GM13976 (cell line): ENCODE measurements at regions not wholly inside any gene's neighbourhood (a gene's known extent, or its start where the extent isn't known, plus 50 kb on each side); places are given as distances from the start of the nearest gene placed in this dataset.

Source experiments
- DNase-seq: peaks from one replicate; pipeline ENCODE4 v3.0.0; 2012; ENCODE audit warnings: low spot score
- CTCF ChIP-seq: IDR thresholded peaks from 2 replicates; pipeline ENCODE4 v1.5.1; 2012; ENCODE audit warnings: borderline replicate concordance, mild to moderate bottlenecking; ENCODE audit not compliant: insufficient read depth; ENCODE audit errors: extremely low read depth, missing control alignments, control extremely low read depth
- in situ Hi-C: fragments of 300-500 bp; cut with MboI; formaldehyde crosslinking; loops from one replicate; pipeline ENCODE4 v1.12.0; 2022; ENCODE audit warnings: low sequenced_read_pairs, mixed read lengths, inconsistent platforms; ENCODE audit not compliant: unreplicated experiment

- no peak for TF ChIP-seq CTCF
- no peak for DNase-seq
- in situ Hi-C loops, result no loop called here
Measured at GRCh38 chr7:149552799-149553198, 55.2 kb upstream of the ZNF746 start.
